Vagina (tissue), 2 donors: ENCODE measurements at regions not wholly inside any gene's neighbourhood (a gene's known extent, or its start where the extent isn't known, plus 50 kb on each side); places are given as distances from the start of the nearest gene placed in this dataset.

Experiments
- CTCF ChIP-seq, 3 experiments: fragments of 450-650 bp in 2 of 3; fragments of 200-600 bp in 1 of 3; sonication (generic) in 1 of 3; IDR thresholded peaks; one replicate each; pipeline ENCODE4 v1.5.1; 2017 to 2019; ENCODE audit warnings: antibody characterized with exemption in 3 of 3, mild to moderate bottlenecking in 2 of 3, moderate library complexity in 2 of 3
- POLR2AphosphoS5 ChIP-seq, 2 donors: sonication (generic); formaldehyde crosslinking; IDR thresholded peaks; one replicate each; pipeline ENCODE4 v1.9.0; 2017; ENCODE audit warnings: antibody characterized with exemption in 2 of 2, mild to moderate bottlenecking in 2 of 2, low read depth in 1 of 2; ENCODE audit not compliant: insufficient read depth in 1 of 2

GRCh38 chr1:219380463-219380862 is 206.8 kb downstream of the LYPLAL1 start:
- TF ChIP-seq POLR2AphosphoS5 (IDR thresholded peaks at IDR 0.05; ENCODE audit: insufficient read depth in 1 of 2, low read depth in 1 of 2) (no peak), CTCF (IDR thresholded peaks at IDR 0.05) (no peak)
